DND-41 (cell line): ENCODE measurements at regions not wholly inside any gene's neighbourhood (a gene's known extent, or its start where the extent isn't known, plus 50 kb on each side); places are given as distances from the start of the nearest gene placed in this dataset.

Source experiments
- ATAC-seq: fragments of 200-7000 bp; cut with Tn5 transposase; 3 replicates; pipeline ENCODE4 v1.9.1; 2021; ENCODE audit warnings: low read depth; ENCODE audit not compliant: insufficient read depth
- DNase-seq: peaks from one replicate; pipeline ENCODE4 v3.0.0-alpha.2; 2020
- H2AFZ ChIP-seq: 2 replicates; pipeline ENCODE4 v1.6.0; 2012; ENCODE audit warnings: low read depth, low read length
- H3K27ac ChIP-seq: 2 replicates; pipeline ENCODE4 v1.5.1; 2012; ENCODE audit warnings: low read length, inconsistent platforms
- H3K27me3 ChIP-seq: fragments of 200-600 bp; sonication (generic); 2 replicates; pipeline ENCODE4 v1.6.0; 2012; ENCODE audit warnings: low read length, mild to moderate bottlenecking, inconsistent platforms; ENCODE audit not compliant: insufficient read depth, poor library complexity
- H3K36me3 ChIP-seq: 2 replicates; pipeline ENCODE4 v1.5.1; 2012; ENCODE audit warnings: low read length, inconsistent platforms; ENCODE audit not compliant: insufficient read depth
- H3K4me1 ChIP-seq: 2 replicates; pipeline ENCODE4 v1.5.1; 2012; ENCODE audit warnings: mild to moderate bottlenecking, low read length; ENCODE audit not compliant: insufficient read depth
- H3K4me2 ChIP-seq: 2 replicates; pipeline ENCODE4 v1.6.0; 2012; ENCODE audit warnings: mild to moderate bottlenecking, moderate library complexity, low read length, inconsistent platforms; ENCODE audit not compliant: insufficient read depth
- H3K4me3 ChIP-seq, 2 experiments: fragments of 200-600 bp in 1 of 2; shearing (Covaris generic) in 1 of 2; 2 replicates each; pipeline ENCODE4 v1.5.1; 2012 to 2016; ENCODE audit warnings: inconsistent platforms in 2 of 2, low read length in 2 of 2, mild to moderate bottlenecking in 2 of 2, low read depth in 1 of 2, moderate library complexity in 1 of 2
- H3K79me2 ChIP-seq: 2 replicates; pipeline ENCODE4 v1.6.0; 2012; ENCODE audit warnings: low read length, inconsistent platforms; ENCODE audit not compliant: insufficient read depth
- H3K9ac ChIP-seq: 2 replicates; pipeline ENCODE4 v1.6.0; 2012; ENCODE audit warnings: low read depth, mild to moderate bottlenecking, inconsistent platforms, low read length, moderate library complexity
- H3K9me3 ChIP-seq: 2 replicates; pipeline ENCODE4 v1.5.1; 2012; ENCODE audit warnings: low read length, moderate library complexity, mild to moderate bottlenecking, inconsistent platforms; ENCODE audit not compliant: insufficient read depth, severe bottlenecking
- H4K20me1 ChIP-seq: 2 replicates; pipeline ENCODE4 v1.6.0; 2012; ENCODE audit warnings: low read length; ENCODE audit not compliant: insufficient read depth
- EZH2 ChIP-seq: IDR thresholded peaks from 3 replicates; pipeline ENCODE4 v1.6.1; 2012; ENCODE audit warnings: borderline replicate concordance, low read depth, mild to moderate bottlenecking, moderate library complexity, low read length, inconsistent platforms; ENCODE audit not compliant: severe bottlenecking
- TF ChIP-seq, protein P1 (sequence below): IDR thresholded peaks from 2 replicates; pipeline ENCODE4 v1.5.1; 2012; ENCODE audit warnings: borderline replicate concordance, low read length, moderate library complexity, mild to moderate bottlenecking; ENCODE audit not compliant: poor library complexity, severe bottlenecking; ENCODE audit errors: extremely low read depth

DNA sequence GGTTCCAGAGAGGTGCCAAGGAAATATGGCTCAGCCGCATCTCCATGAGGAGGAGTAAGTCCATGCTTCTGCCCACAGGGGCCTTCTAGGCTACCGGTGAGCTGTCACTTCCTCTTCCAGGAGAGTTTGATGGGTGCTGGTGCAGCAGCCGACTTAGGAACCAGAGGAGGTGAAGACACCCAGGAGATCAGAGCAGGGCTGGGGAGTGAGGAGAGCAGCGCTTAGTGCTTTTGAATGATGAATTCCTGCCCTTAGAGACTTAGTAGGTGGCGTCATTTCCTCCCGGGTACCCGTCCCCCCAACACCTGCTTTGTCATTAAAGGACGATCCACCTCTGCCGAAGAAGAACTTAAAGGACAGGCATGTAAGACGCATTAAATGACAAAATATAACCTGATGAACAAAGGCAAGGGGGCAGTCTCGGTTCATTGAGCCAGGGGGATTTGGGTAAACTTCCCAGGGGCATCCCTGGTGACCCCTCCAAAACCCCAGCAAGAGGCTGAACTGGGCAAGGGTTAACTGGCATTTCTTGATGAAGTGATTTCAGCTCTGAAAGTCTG, 67.6 kb downstream of the HES1 start:
- Histone ChIP-seq H3K27ac (peak overlapping the region; percentile 74), H3K9me3 (no peaks in the 10 kb centered on the region), H3K4me3 (peak overlapping the region; percentile 36 to 69; a peak in 3 of 4 replicates), H2AFZ (peak overlapping the region; percentile 73), H3K27me3 (peaks cover 13% of the 10 kb centered on the region), H3K9ac (peak overlapping the region; percentile 72), H3K4me1 (peaks cover 46% of the 10 kb centered on the region), H3K4me2 (peak overlapping the region; percentile 84), H4K20me1 (no peaks in the 10 kb centered on the region), H3K79me2 (no peaks in the 10 kb centered on the region; the same call in 1 of the 2 replicates), H3K36me3 (no peaks in the 10 kb centered on the region)
- DNase-seq, result peak; percentile 75
- ATAC-seq, result peak; percentile 75
- TF ChIP-seq, protein P1, sequence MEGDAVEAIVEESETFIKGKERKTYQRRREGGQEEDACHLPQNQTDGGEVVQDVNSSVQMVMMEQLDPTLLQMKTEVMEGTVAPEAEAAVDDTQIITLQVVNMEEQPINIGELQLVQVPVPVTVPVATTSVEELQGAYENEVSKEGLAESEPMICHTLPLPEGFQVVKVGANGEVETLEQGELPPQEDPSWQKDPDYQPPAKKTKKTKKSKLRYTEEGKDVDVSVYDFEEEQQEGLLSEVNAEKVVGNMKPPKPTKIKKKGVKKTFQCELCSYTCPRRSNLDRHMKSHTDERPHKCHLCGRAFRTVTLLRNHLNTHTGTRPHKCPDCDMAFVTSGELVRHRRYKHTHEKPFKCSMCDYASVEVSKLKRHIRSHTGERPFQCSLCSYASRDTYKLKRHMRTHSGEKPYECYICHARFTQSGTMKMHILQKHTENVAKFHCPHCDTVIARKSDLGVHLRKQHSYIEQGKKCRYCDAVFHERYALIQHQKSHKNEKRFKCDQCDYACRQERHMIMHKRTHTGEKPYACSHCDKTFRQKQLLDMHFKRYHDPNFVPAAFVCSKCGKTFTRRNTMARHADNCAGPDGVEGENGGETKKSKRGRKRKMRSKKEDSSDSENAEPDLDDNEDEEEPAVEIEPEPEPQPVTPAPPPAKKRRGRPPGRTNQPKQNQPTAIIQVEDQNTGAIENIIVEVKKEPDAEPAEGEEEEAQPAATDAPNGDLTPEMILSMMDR, result no peak
- no peak for TF ChIP-seq EZH2

DNA sequence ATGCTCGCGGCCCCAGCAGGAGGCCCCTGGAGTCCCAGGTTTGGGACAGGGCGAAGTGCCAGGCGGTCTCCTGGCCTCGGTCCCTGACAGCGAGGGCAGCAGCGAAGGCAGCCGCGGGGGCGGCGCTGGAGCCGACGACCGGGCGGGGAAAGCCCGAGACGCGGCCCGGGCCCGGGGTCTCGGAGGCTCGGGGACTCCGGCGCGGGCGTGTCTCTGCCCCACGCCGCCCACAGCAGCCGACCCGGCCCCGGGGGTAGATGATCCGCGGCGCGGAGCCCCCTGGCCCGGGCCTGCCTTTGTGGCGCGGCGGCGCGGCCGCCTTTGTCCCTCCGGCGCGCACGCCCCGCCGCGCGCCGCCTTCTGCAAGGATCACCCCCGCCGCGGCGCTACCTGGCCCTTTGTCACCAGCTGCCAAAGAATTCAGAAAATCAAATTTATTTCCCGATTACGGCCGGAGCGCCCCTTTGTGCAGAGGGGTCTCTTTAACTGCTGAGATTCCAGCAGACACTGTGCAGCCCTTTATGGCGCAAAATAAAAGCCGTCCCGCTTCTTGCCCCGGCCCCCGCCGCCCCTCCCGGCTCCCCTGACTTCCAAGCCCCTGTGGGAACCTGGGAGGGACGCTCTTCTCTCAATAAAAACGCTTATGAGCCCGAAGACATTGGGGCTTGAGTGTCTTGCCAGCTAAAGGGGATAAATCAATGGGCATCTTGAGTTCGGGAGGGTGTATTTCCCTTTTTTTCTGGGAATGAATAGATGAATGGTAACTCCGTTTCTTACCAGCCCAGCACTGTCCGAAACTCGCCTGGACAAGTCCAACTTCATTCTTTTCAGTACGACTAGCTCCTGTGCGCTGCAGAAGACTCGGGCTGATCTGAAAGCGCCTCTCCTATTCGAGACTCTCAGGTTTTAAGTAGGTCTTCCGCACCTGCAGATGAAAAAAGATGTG, 68.4 kb downstream of the HES1 start:
- Histone ChIP-seq H3K27me3 (peaks cover 13% of the 10 kb centered on the region), H3K9ac (peak overlapping the region; percentile 72)

DNA sequence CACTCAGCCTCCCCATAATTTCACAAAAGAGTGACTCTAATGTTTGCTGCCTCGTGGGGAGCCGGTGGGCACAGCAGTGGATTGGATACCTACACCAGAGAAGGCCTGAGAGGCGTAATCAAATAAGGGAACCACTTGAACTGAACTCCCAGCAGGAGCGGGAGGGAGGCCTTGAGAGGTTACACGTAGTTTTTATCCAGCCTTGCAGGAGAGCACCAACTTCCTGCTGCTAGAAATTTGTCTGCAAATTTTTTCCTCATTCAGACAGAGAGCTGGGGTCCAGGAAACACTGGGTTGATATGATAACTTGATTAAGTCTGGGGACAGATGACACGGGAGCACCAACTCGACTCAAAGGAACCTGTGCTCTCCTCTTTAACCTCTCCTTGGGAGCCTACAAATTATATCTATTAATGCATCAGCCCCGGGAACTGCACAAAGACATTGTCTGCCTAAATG, 69.8 kb downstream of the HES1 start:
- Histone ChIP-seq H2AFZ (peak overlapping the region; percentile 73), H3K9ac (peak overlapping the region; percentile 2)

More for the DNA sequence above, 68.4 kb downstream of the HES1 start:
- Histone ChIP-seq H3K27ac (peak overlapping the region; percentile 74), H2AFZ (peak overlapping the region; percentile 73), H4K20me1 (no peaks in the 10 kb centered on the region), H3K4me3 (peak overlapping the region; percentile 36 to 69; a peak in 3 of 4 replicates), H3K4me1 (peaks cover 46% of the 10 kb centered on the region), H3K9me3 (no peaks in the 10 kb centered on the region), H3K36me3 (no peaks in the 10 kb centered on the region), H3K4me2 (peak overlapping the region; percentile 84), H3K79me2 (no peaks in the 10 kb centered on the region; the same call in 1 of the 2 replicates)
- DNase-seq (peak; percentile 48), ATAC-seq (peak; percentile 57)
- TF ChIP-seq, protein P1, result peak; percentile 19
- TF ChIP-seq EZH2, result peak; percentile 76

More for the DNA sequence above, 69.8 kb downstream of the HES1 start:
- ATAC-seq (peak; percentile 75), DNase-seq (peak; percentile 82)
- H3K4me2 ChIP-seq, result peak overlapping the region; percentile 84
- H3K27me3 ChIP-seq, result peaks cover 13% of the 10 kb centered on the region
- H3K4me3 ChIP-seq, result peak overlapping the region in 1 of 2 experiments; percentile 15; a peak in 2 of 4 replicates
- no peaks in the 10 kb centered on the region for H3K36me3 ChIP-seq
- no peaks in the 10 kb centered on the region for H4K20me1 ChIP-seq
- no peaks in the 10 kb centered on the region for H3K9me3 ChIP-seq
- no peaks in the 10 kb centered on the region; the same call in 1 of the 2 replicates for H3K79me2 ChIP-seq
- TF ChIP-seq EZH2, result no peak
- TF ChIP-seq, protein P1, result no peak
- H3K27ac ChIP-seq, result peak overlapping the region; percentile 71
- peaks cover 46% of the 10 kb centered on the region for H3K4me1 ChIP-seq
